C1 segment of cervical spinal cord (tissue), 14 donors: ENCODE measurements at regions not wholly inside any gene's neighbourhood (a gene's known extent, or its start where the extent isn't known, plus 50 kb on each side); places are given as distances from the start of the nearest gene placed in this dataset.
"Not testable (repeated sequence)": the region's sequence is repeated elsewhere in the genome, so short reads cannot be mapped to it uniquely, and the experiment has no call there.

ENCODE experiments used
- DNase-seq, 14 donors: peaks; one replicate each; lab custom pipeline; 2025; lab: John Stamatoyannopoulos, UW

DNA sequence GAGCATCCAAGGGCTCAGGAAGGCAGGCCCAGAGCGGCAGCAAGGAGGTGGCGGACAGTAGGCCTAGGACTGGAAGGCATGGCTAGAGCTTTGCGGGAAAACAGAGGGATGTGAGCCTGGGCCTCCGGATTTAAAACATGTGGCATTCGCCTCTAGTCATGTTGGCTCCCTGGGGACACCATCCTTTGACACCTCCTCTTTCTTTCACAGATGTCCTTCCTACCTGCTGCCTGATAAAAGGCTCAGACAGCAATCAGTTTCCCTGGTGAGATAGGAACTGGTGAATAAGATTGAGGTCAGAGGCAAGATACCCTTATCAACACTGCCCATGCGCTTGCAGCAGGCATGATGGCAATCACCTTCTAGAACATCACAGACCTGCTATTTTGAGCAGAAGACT lies 277.6 kb downstream of the SIPA1L2 start:
- DNase-seq = no peak

DNA sequence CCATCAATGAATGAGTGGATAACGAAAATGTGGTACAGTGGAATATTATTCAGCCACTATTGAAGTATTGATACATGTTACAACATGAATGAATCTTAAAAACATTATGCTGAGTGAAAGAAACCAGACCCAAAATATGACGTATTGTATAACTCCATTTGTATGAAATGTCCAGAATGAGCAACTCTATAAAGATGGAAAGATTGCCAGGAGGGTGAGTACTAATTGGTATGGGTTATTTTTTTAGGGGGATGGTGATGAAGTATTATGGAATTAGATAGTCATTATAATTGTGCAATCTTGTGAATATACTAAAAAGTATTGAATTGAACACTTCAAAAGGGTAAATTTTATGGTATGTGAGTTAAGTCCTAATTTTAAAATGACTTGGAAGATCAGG lies 278.6 kb downstream of the SIPA1L2 start:
- no peak for DNase-seq

DNA sequence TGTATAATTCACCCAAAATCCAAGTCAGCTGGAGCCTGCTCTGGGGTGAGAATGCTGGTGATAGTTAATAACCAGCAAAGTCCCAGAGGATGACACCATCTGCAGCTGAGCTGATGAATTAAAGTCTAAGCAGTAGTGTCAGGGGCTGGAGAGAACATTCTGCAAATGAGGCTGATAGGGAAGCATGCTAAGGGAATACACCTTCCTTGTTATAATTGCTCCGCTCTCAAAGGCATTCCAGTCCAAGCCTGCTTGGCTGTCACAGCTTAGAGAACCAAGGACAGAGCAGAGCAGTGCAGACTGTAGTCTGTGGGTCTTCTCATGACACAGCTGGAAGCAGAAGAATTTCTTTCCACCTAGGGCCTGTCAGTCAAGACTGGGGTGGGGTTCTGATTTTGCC lies 283.1 kb downstream of the SIPA1L2 start:
- DNase-seq = no peak

DNA sequence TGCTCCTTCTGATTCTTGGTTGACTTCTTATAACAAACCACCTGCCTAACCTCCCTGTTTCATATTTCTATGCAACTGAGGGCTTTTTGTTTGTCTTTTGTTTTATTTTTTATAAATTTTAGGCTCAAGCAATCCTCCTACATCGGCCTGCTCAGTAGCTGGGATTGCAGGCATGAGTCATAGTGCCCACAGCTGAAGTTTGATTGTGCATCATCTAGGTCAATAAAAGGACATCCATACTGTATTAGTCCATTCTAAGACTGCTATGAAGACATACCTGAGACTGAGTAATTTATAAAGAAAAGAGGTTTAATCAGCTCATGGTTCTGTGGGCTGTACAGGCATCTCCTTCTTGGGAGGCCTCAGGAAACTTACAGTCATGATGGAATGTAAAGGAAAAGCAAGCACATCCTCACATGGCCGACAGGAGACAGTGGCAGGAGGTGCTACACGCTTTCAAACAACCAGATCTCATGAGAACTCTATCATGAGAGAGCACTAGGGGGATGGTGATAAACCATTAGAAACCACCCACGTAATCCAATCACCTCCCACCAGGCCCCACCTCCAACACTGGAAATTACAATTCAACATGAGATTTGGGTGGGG lies 285.0 kb downstream of the SIPA1L2 start:
- DNase-seq = no peak

DNA sequence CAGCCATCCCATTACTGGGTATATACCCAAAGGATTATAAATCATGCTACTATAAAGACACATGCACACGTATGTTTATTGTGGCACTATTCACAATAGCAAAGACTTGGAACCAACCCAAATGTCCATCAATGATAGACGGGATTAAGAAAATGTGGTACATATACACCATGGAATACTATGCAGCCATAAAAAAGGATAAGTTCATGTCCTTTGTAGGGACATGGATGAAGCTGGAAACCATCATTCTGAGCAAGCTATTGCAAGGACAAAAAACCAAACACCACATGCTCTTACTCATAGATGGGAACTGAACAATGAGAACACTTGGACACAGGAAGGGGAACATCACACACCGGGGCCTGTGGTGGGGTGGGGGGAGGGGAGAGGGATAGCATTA lies 285.7 kb downstream of the SIPA1L2 start:
- not testable (repeated sequence) for DNase-seq

DNA sequence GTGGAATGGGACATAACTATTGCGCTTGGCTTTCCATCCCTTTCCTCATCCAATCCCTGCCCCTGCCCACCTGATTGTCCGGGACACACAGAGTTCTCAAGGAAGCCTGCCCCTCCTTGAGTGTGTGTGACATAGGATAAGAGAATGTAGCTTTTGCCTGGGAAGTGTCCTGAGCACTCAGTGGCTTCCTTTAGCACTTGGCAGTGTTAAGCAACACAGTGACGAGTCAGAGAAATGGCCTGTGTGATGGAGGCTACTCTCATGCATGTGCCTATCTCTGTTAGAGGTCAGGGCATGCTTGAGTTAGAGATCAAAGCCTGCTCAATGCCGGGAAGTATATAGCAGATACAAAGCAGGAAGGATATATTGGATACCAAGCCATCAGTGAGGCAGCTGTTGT lies 289.5 kb downstream of the SIPA1L2 start:
- no peak for DNase-seq

DNA sequence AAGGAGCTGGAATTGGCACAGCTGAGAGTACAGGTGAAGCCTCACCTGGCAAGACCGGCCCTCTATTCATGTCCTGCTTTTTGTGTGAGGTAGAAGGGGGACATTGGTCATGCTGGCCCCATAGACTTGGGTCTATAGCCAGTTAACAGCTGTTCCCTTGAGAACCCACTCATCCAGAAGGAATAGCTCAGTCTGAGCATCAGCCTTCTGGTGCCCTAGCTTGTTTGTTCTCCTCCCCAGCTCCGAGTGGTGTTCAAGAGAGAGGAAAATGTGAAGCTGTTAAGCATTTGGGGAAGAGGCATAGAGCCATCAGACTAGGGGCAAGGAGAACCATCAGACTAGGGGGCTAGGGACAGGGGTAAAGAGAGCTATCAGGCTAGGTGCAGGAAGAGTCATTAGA lies 290.9 kb downstream of the SIPA1L2 start:
- no peak for DNase-seq

DNA sequence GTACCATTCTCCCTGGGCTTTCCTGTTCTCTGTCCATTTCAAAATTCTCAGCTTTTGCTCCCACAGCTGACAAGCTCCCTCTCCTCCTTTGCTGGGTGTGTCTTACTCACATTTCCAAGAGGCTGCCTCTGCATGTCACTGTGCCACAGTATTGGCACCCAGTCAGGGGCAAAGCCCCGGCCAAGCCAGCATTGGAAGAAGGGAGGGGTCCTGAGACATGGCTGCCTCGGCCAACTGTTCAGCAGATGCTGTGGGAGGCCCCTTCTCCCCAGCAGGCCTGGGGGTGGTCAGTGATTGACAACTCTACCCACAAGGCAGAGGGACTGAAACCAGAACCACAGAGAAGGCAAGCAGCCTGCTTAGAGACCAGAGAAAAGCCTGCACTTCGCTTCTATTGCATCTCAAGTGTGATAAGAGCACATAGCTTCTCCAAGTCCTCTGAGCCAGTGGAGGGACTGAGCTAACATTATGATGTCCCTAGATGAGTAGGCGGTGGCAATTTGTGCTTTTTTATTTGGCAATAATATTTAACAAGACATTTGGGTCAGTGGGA lies 294.1 kb downstream of the SIPA1L2 start:
- no peak for DNase-seq

DNA sequence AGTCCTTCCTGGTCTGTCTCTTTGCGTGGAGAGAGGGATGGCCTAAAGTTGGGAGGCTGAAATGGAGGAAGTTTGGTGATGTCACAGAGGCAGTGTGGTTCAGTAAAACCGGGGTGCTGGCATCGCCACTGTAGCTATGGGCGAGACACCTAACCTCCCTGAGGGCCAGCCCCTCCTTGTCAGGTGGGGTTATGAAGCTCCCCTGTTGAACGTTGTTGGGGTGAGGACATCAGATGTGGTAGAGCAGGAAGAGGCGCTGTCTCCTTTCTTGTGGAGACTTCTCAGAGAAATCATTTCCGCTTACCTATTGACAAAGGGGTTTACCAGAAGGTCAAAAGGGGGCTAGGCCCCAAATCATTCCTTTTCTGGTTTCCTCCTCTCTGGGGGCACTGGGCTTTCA lies 294.7 kb downstream of the SIPA1L2 start:
- no peak for DNase-seq

DNA sequence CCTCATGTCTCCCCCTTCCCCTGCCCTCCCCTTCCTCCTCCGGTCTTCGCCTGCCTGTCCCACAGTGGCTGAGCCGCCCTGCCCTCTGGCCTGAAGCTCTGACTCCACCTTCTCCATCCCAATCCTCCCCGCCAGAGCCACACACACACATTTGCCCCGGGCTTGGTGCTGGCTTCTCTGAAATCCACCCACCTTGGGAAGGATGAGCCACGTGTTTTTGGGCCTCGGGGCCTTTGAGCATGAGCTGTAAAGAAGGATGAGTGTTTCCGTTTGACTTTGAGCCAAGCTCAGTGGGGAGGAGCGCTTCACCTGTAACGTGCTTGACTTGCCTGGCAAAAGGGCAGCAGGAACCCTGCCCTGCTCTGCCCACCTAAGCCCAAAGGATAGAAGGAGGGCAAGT lies 295.1 kb downstream of the SIPA1L2 start:
- no peak for DNase-seq

DNA sequence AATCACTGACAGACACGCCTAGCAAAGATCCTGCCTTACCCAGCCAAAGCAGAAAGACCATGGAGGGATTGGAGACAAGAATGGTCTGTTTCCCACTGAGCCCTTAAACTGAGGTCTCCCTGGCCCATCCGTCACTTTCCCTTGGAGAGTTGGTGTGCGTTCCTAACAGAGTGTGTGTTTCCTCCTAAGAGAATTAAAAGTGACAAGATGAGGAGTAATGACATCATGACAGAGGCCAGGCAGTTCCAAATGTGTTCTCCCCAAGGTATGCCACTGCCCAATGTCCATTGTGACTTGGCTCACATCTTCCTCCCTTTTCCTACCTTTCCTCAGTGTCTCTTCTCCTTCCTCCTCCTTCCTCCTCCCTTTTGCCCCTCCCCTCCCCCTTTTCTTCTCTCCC lies 295.7 kb downstream of the SIPA1L2 start:
- no peak for DNase-seq

DNA sequence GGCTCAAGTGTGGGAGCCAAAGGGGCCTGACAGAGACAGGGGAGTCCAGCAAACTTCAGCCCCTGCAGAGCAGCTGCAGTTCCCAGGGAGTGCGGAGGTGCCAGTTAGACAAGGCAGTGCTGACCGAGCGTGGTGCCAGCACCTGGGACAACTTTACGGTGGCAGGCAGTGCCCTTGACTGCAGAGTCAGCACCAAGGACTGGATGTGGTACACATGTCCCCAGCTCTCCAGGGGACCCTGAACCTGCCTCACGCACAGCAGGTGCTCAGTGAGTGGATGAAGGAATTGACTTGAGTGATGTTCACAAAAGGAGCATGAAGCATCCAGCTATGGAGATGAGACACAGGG lies 296.5 kb downstream of the SIPA1L2 start:
- no peak for DNase-seq

DNA sequence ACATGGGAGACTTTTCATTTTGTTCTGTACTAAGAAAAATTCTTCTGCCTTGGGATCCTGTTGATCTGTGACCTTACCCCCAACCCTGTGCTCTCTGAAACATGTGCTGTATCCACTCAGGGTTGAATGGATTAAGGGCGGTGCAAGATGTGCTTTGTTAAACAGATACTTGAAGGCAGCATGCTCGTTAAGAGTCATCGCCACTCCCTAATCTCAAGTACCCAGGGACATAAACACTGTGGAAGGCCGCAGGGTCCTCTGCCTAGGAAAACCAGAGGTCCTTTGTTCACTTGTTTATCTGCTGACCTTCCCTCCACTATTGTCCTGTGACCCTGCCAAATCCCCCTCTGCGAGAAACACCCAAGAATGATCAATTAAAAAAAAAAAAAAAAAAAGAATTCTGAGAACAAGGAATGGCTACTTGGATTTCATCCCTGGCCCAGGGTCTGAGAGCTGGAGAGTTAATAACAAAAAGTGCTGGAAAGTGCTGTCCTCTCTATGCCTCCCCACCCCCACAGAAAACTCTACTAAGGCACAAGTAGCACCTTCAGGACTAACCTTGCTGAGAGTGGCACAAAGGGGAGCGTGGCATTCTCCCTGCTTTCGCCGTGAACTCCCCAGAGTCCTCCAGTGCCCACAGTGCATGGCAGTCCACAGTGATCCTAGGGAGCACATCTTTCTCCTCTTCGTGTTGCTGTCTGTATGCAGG lies 297.1 kb downstream of the SIPA1L2 start:
- not testable (repeated sequence) for DNase-seq

DNA sequence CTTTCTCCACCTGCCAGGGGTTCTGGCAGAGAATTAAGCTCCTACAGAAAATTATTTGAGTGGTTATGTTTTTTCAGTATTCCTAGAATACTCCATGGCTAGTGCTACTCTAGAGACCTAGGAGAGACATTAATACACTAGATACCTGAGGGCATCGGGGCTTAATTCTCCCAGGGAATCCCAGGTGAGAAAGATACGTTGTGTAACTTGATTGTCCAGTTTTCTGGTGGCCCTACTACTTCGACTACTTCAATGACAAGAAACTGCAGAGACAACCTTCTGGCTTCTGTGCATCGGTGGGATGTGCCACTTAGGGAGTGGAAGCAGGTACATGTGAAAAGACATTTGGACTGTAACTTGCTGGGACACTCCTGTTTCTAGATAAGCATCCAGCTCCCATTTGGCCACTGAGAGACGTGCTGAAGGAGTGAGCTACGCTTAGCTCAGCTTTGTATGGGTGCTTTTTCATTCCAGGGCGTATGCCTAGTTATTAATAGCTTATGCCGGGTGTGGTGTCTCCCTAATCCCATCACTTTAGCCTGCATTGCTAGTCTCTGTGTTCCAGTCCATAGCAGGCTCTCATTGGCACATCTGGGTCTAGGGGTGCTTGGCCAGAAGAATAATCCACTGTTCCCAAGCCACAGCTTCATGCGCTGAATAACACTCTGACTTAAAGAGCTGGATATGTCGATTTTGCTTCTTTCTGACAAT lies 300.7 kb downstream of the SIPA1L2 start:
- no peak for DNase-seq

DNA sequence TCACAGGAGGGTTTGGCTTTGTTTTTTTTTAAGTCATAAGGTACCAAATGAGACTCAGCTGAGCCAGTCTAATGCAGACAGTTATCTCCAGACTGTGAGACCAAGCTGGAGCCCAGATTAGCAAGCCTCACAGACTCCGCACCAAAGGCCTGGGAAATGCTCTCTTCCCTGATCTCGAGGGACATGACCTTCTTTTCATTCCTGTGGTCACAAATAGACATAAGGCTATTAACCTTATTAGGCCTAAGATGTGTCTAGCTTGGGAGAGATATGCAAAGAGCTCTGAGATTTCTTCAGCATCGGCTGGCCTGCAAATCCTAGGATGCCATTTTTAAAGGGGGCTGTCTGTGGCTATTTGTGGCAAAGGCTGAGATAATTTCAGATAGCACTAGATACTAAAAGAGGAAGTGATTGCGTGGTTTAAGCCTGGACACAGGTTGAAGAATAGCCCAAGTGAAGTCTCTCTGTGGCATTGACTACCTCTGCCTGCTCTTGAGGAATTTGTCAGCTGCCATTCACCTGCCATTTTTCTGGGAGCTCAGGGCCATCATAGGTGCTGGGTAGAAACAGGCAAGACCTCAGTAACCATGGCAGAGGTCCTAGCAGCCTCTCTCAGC lies 301.3 kb downstream of the SIPA1L2 start:
- no peak for DNase-seq

DNA sequence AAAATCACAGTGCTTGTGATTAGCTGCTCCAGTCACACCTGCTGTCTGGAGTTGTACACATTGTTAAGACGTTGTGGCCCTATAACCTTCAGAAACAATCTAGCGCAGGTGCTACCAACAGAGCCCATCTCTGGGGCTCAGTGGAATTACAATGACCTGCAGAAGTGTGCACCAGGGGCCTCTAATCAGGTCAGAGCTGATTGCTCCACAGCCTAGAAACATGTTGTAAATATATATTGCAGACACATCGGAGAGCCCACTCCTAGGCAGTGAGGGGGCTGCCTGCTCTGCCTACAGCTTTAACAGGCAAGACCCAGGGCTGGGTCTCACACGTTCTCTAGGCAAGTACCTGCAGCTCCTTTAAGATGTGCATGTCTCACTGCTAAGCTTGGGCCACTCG lies 302.0 kb downstream of the SIPA1L2 start:
- DNase-seq = no peak

DNA sequence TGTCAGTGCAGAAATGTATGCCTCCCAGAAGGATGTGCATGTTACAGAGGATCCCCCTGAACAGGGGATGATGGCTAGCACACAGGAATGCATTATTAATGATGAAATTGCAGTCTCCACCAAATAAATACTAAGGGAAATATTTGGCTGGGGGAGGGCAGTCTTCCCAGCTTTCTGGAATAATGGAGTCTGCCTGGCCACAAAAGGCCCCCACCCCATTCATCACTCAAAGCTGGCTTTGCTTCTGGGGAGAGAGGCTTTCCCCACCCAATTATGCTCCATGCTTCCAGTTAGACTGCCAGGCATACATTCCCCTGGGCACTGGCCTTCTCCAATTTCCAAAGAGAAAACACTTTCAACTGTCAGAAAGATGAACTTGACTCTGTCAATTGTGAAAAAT lies 302.7 kb downstream of the SIPA1L2 start:
- DNase-seq = no peak

DNA sequence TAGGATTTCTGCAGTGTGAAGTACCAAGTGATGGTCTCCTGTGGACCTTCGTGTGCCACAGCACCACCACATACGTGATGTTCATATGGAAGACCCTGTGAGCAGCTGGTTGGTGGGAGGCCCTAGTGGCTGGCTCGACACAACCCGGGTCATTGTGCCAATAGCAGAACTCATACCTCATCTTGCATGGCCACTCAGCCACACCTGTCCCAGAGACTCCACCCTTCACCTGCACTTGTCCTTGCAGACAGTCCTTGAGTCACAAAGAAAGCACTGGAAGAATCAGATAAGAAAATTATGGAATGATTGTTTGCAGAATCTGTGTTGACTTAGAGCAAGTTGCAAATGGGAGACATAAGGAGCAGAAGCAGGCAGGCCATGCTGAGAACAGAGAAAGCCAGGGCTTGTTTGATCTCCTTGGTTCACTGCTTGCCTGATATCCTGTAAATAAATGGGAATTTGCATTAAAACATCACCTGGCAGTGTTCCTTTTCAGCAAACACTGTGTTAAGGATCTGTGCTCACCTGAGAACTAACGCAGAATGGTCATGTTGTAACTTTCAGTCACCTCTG lies 307.7 kb downstream of the SIPA1L2 start:
- no peak for DNase-seq

DNA sequence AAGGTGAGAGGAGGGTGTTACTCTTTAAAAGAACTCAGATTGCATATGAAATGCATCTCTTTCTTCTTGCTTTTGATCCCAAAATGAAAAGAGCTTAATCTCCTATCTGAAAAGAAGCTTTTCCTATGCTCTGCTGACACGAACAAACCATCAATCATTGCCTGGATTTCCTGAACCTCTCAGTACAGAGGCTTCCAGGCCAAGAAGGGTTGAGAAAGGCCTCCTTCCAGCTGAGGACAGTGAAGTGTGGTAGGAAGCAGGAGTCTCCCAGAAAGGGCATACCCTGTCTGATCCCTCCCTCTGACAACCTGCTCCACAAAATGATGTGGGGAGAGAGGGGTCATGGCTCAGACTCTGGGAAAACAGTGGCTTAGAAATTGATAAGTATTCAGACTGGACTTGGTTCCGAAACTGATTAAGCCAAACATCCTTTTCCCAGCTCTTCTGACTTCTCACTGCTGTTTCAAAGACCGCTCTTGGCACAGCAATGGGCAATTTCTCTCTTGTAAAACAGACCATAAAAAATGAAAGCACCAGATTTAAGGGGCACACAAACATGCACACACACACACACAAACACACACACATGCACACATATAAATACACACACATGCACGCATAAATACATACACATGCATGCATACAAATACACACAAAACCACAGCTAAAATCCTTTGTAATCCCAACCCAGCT lies 310.3 kb downstream of the SIPA1L2 start:
- DNase-seq = no peak

DNA sequence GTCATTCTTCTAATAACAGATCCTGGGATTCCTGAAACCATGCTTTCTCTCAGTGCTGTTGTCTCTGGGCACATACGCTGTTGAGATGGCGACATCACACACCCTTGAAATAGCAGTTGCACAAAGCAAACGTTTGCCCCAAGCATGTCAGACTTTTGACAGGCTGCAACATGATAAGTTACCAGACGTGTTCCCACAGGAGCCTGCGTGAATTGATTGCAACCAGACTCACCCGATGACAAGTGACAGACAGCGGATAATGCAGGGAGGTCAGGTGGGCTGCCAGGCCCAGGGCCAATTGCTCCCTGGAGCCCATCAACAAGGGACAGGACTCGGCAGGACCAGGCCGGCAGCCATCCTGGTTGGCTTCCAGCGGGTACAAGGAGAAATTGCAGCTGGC lies 310.9 kb downstream of the SIPA1L2 start:
- peak in 1 of 14 donors; percentile 4 for DNase-seq

DNA sequence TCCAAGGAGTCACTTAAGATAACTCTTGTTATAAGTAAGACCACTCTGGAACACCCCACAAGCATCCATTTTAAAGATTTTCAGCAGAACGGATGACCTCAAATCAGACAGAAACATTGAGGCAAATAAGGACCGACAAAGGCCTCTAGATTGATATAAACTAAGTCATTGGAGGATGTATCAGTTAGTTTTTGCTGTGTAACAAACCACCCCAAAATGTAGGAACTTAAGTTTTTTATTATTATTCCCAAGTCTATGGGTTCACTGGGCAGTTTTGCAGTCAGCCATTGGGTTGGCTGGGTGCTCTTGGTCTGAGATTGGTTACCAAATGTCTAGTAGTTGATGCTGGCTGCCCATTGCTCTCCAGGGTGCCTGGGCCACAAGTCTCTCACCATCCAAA lies 311.8 kb downstream of the SIPA1L2 start:
- DNase-seq = no peak
